ENCODE measurements at regions not wholly inside any gene's neighbourhood (a gene's known extent, or its start where the extent isn't known, plus 50 kb on each side); places are given as distances from the start of the nearest gene placed in this dataset.
"Not testable (repeated sequence)": the region's sequence is repeated elsewhere in the genome, so short reads cannot be mapped to it uniquely, and the experiment has no call there.

GRCh38 chr6:6483733-6484132 lies 104.8 kb upstream of the LY86 start:
- DNase-seq = no peak

- no peak for DNase-seq
Measured at GRCh38 chr6:6484681-6485080, 103.8 kb upstream of the LY86 start.

- no peak for DNase-seq
Measured at GRCh38 chr6:6486595-6486994, 101.9 kb upstream of the LY86 start.

- DNase-seq = no peak
Measured at GRCh38 chr6:6491761-6492160, 96.8 kb upstream of the LY86 start.

- DNase-seq = no peak
Measured at GRCh38 chr6:6492675-6493074, 95.8 kb upstream of the LY86 start.

- DNase-seq = not testable (repeated sequence)
Measured at GRCh38 chr6:6494139-6494538, 94.4 kb upstream of the LY86 start.

- DNase-seq = peak; percentile 58
Measured at GRCh38 chr6:6494677-6495076, 93.8 kb upstream of the LY86 start.

GRCh38 chr6:6495851-6496250 lies 92.7 kb upstream of the LY86 start:
- DNase-seq = no peak

GRCh38 chr6:6497541-6497940 lies 91.0 kb upstream of the LY86 start:
- no peak for DNase-seq

GRCh38 chr6:6497976-6498375 lies 90.5 kb upstream of the LY86 start:
- no peak for DNase-seq

GRCh38 chr6:6503191-6503590 lies 85.3 kb upstream of the LY86 start:
- no peak for DNase-seq

GRCh38 chr6:6505111-6505510 lies 83.4 kb upstream of the LY86 start:
- no peak for DNase-seq

- no peak for DNase-seq
Measured at GRCh38 chr6:6508643-6509042, 79.9 kb upstream of the LY86 start.

GRCh38 chr6:6509284-6509683 lies 79.2 kb upstream of the LY86 start:
- no peak for DNase-seq

GRCh38 chr6:6512711-6513110 lies 75.8 kb upstream of the LY86 start:
- no peak for DNase-seq

- peak; percentile 79 for DNase-seq
Measured at GRCh38 chr6:6515691-6516607, 72.6 kb upstream of the LY86 start.

- DNase-seq = no peak
Measured at GRCh38 chr6:6516666-6517458, 71.7 kb upstream of the LY86 start.

- no peak for DNase-seq
Measured at GRCh38 chr6:6518631-6519427, 69.7 kb upstream of the LY86 start.

- no peak for DNase-seq
Measured at GRCh38 chr6:6521961-6522482, 66.5 kb upstream of the LY86 start.

- DNase-seq = no peak
Measured at GRCh38 chr6:6522709-6523108, 65.8 kb upstream of the LY86 start.

GRCh38 chr6:6524951-6525350 lies 63.6 kb upstream of the LY86 start:
- DNase-seq = no peak

GRCh38 chr6:6525933-6526332 lies 62.6 kb upstream of the LY86 start:
- no peak for DNase-seq

GRCh38 chr6:6529275-6529674 lies 59.2 kb upstream of the LY86 start:
- DNase-seq = no peak

Measured in activated CD4-positive, alpha-beta T cell treated with anti-CD3 and anti-CD28 coated beads for 48 hours (primary cell).